ENCODE measurements at regions not wholly inside any gene's neighbourhood (a gene's known extent, or its start where the extent isn't known, plus 50 kb on each side); places are given as distances from the start of the nearest gene placed in this dataset.

DNA sequence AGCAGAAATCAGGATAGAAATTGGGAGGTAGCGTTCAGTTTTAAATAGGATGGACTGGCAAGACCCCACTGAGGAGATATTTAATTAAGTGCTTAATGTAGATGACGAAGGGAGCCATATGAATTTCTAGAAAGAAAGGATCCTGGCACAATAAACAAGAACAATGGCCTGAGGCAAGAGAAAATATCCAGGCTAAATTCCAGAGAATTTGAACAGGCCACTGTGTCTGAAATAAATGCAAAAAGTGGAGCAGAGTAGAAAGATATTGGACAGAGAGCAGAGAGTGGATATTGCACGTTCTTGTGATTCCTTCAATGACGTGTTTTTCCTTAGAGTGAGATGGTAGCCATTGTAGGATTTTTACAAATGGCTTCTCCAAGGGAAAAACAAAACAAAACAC, 1504.8 kb downstream of the C4orf33 start:
- no peaks in the 10 kb centered on the region for H3K9me3 ChIP-seq (replicated peaks; ENCODE audit: low read length)
- H3K36me3 ChIP-seq (ENCODE audit: insufficient read depth, low read length), result no peaks in the 10 kb centered on the region

DNA sequence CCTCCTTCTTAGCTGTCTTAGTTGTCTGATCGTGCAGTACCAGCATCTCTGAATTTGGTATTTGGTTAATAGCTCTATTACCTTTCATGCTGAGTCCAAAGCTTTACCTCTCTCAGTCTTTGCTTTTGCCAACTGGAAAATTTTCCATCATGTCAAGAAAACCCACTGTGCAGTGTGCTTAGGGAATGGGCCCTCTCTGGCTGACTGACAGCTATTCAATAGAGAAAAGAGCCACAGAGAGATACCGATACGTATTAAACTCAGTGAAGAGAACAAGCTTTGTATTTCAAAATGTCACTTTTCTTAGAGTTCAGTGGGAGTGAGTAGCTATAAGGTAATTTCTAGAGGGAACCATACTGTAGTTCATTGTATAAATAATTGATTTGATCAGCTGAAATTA, 1507.1 kb downstream of the C4orf33 start:
- Histone ChIP-seq H3K27me3 (ENCODE audit: control insufficient read depth, insufficient read depth, low read length) (no peaks in the 10 kb centered on the region), H3K9me3 (replicated peaks; ENCODE audit: low read length) (no peaks in the 10 kb centered on the region), H3K9ac (ENCODE audit: low read depth, low read length) (no peak overlapping the region), H3K4me1 (ENCODE audit: control insufficient read depth, insufficient read depth, low read length) (no peaks in the 10 kb centered on the region), H3K4me3 (ENCODE audit: low read length) (no peak overlapping the region), H3K36me3 (ENCODE audit: insufficient read depth, low read length) (no peaks in the 10 kb centered on the region), H3K4me2 (ENCODE audit: low read length) (no peak overlapping the region)

More for the DNA sequence above, 1504.8 kb downstream of the C4orf33 start:
- no peak overlapping the region for H3K9ac ChIP-seq (ENCODE audit: low read depth, low read length)
- no peak overlapping the region for H3K4me2 ChIP-seq (ENCODE audit: low read length)
- H3K27me3 ChIP-seq (ENCODE audit: control insufficient read depth, insufficient read depth, low read length), result no peaks in the 10 kb centered on the region
- no peaks in the 10 kb centered on the region for H3K4me1 ChIP-seq (ENCODE audit: control insufficient read depth, insufficient read depth, low read length)
- no peak overlapping the region for H3K4me3 ChIP-seq (ENCODE audit: low read length)

- Histone ChIP-seq H3K36me3 (ENCODE audit: insufficient read depth, low read length) (no peaks in the 10 kb centered on the region), H3K9me3 (replicated peaks; ENCODE audit: low read length) (no peaks in the 10 kb centered on the region), H3K4me3 (ENCODE audit: low read length) (no peak overlapping the region), H3K4me1 (ENCODE audit: control insufficient read depth, insufficient read depth, low read length) (no peaks in the 10 kb centered on the region), H3K27me3 (ENCODE audit: control insufficient read depth, insufficient read depth, low read length) (no peaks in the 10 kb centered on the region), H3K9ac (ENCODE audit: low read depth, low read length) (no peak overlapping the region), H3K4me2 (ENCODE audit: low read length) (no peak overlapping the region)
Observed at GRCh38 chr4:130608121-130608520, 1512.2 kb downstream of the C4orf33 start.

DNA sequence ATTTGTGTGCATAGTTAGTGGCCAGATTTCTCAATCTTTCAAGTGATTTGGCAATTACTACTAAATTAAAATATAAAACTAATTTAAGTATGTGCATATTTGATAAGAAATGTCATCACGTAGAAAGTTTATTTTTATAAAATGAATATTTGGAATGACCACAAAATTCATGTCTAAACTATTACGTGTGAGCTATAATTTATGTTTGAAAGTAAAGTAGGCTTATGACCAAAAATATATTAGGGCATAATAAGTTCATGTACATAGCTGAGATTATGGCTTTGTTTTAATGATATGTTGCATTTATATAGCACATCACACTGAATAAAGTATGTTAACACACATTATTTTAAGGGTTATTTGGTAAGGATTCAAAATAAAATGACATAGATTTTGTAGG, 1532.6 kb downstream of the C4orf33 start:
- H3K4me2 ChIP-seq (ENCODE audit: low read length), result no peak overlapping the region
- H3K4me1 ChIP-seq (ENCODE audit: control insufficient read depth, insufficient read depth, low read length), result no peaks in the 10 kb centered on the region
- H3K4me3 ChIP-seq (ENCODE audit: low read length), result no peak overlapping the region
- H3K9ac ChIP-seq (ENCODE audit: low read depth, low read length), result no peak overlapping the region
- H3K9me3 ChIP-seq (replicated peaks; ENCODE audit: low read length), result no peaks in the 10 kb centered on the region
- no peaks in the 10 kb centered on the region for H3K36me3 ChIP-seq (ENCODE audit: insufficient read depth, low read length)
- no peaks in the 10 kb centered on the region for H3K27me3 ChIP-seq (ENCODE audit: control insufficient read depth, insufficient read depth, low read length)

GRCh38 chr4:130632731-130633604, 1537.0 kb downstream of the C4orf33 start:
- H3K9ac ChIP-seq (ENCODE audit: low read depth, low read length), result no peak overlapping the region
- H3K4me1 ChIP-seq (ENCODE audit: control insufficient read depth, insufficient read depth, low read length), result no peaks in the 10 kb centered on the region
- no peak overlapping the region for H3K4me2 ChIP-seq (ENCODE audit: low read length)
- H3K9me3 ChIP-seq (replicated peaks; ENCODE audit: low read length), result no peaks in the 10 kb centered on the region
- no peaks in the 10 kb centered on the region for H3K36me3 ChIP-seq (ENCODE audit: insufficient read depth, low read length)
- no peaks in the 10 kb centered on the region for H3K27me3 ChIP-seq (ENCODE audit: control insufficient read depth, insufficient read depth, low read length)
- no peak overlapping the region for H3K4me3 ChIP-seq (ENCODE audit: low read length)

DNA sequence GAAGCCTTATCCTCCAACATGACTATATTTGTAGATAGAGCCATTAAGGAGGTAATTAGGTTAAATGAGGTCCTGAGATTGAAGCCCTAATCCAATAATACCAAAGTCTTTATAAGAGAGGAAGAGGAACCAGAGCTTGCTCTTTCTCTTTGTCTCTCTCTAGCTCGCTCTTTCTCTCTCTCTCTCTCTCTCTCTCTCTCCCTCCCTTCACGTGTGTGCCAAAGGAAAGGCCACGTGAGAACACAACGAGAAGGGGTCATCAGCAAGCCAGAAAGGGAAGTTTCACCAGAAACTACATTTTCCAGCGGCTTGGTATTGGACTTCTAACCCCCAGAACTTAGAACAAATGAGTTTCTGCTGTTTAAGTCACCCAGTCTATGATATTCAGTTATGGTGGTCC, 1540.5 kb downstream of the C4orf33 start:
- Histone ChIP-seq H3K4me1 (ENCODE audit: control insufficient read depth, insufficient read depth, low read length) (no peaks in the 10 kb centered on the region), H3K36me3 (ENCODE audit: insufficient read depth, low read length) (no peaks in the 10 kb centered on the region), H3K4me3 (ENCODE audit: low read length) (no peak overlapping the region), H3K4me2 (ENCODE audit: low read length) (no peak overlapping the region), H3K9me3 (replicated peaks; ENCODE audit: low read length) (no peaks in the 10 kb centered on the region), H3K27me3 (ENCODE audit: control insufficient read depth, insufficient read depth, low read length) (no peaks in the 10 kb centered on the region), H3K9ac (ENCODE audit: low read depth, low read length) (no peak overlapping the region)

DNA sequence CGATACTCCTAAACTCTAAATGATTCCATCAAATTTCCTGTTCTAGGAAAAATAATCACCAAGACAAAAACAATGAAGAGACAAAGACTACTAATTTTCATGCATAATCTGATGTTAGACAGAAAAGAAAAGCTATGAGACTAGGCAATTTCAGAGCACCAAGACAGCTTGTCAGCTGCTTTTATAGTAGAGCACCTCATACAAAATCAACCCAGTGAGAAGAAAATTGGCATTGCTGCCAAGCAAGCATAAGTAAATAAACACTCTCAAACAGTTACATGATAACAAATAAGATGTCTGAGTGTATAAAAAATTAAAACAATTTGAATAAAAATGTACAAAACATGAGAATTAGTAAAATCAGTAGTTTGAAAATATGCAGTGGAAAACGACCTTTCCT, 1544.6 kb downstream of the C4orf33 start:
- Histone ChIP-seq H3K4me3 (ENCODE audit: low read length) (no peak overlapping the region), H3K4me2 (ENCODE audit: low read length) (no peak overlapping the region), H3K27me3 (ENCODE audit: control insufficient read depth, insufficient read depth, low read length) (no peaks in the 10 kb centered on the region), H3K9me3 (replicated peaks; ENCODE audit: low read length) (no peaks in the 10 kb centered on the region), H3K4me1 (ENCODE audit: control insufficient read depth, insufficient read depth, low read length) (no peaks in the 10 kb centered on the region), H3K9ac (ENCODE audit: low read depth, low read length) (no peak overlapping the region), H3K36me3 (ENCODE audit: insufficient read depth, low read length) (no peaks in the 10 kb centered on the region)

DNA sequence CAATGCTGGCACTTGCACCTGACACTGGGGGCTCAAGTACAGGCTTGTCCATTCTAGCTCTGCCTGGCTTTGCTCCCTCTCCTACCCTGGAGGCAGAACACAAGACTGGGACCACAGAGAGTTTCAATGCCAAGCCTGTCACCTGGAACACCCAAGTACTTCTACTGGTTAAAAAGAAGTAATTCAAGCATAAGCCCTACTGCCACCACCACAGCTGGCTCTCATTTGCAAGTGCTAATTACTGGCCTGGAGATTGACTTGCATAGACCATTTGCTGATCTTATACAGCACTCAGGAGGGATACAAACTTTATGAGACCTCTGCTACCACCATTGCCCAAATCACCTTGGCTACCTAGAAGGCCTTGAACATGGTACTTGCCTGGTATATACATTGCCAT, 1550.9 kb downstream of the C4orf33 start:
- no peak overlapping the region for H3K9ac ChIP-seq (ENCODE audit: low read depth, low read length)

DNA sequence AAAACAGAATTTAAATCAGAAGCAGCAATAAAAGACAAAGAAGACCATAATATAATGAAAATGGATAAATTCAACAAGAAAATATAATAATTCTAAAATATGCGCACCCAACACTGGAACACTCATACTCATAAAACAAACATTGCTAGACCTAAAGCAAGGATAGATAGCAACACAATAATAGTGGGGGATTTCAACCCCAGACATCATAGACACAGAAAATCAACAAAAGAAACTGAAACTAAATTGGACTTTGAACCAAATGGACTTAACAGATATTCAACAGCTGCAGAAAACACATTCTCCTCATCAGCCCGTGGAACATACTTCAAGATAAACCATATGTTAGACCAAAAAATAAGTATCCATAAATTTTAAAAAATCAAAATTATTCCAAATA, 1552.6 kb downstream of the C4orf33 start:
- H3K4me1 ChIP-seq (ENCODE audit: control insufficient read depth, insufficient read depth, low read length), result no peaks in the 10 kb centered on the region
- no peaks in the 10 kb centered on the region for H3K27me3 ChIP-seq (ENCODE audit: control insufficient read depth, insufficient read depth, low read length)
- H3K9me3 ChIP-seq (replicated peaks; ENCODE audit: low read length), result no peaks in the 10 kb centered on the region
- no peak overlapping the region for H3K4me2 ChIP-seq (ENCODE audit: low read length)
- H3K9ac ChIP-seq (ENCODE audit: low read depth, low read length), result no peak overlapping the region
- no peaks in the 10 kb centered on the region for H3K36me3 ChIP-seq (ENCODE audit: insufficient read depth, low read length)
- H3K4me3 ChIP-seq (ENCODE audit: low read length), result no peak overlapping the region

More for the DNA sequence above, 1550.9 kb downstream of the C4orf33 start:
- H3K9me3 ChIP-seq (replicated peaks; ENCODE audit: low read length), result no peaks in the 10 kb centered on the region
- H3K36me3 ChIP-seq (ENCODE audit: insufficient read depth, low read length), result no peaks in the 10 kb centered on the region
- no peak overlapping the region for H3K4me3 ChIP-seq (ENCODE audit: low read length)
- H3K27me3 ChIP-seq (ENCODE audit: control insufficient read depth, insufficient read depth, low read length), result no peaks in the 10 kb centered on the region
- no peak overlapping the region for H3K4me2 ChIP-seq (ENCODE audit: low read length)
- H3K4me1 ChIP-seq (ENCODE audit: control insufficient read depth, insufficient read depth, low read length), result no peaks in the 10 kb centered on the region

GRCh38 chr4:130653842-130654241, 1557.9 kb downstream of the C4orf33 start:
- Histone ChIP-seq H3K9ac (ENCODE audit: low read depth, low read length) (no peak overlapping the region), H3K4me1 (ENCODE audit: control insufficient read depth, insufficient read depth, low read length) (no peaks in the 10 kb centered on the region), H3K4me3 (ENCODE audit: low read length) (no peak overlapping the region), H3K36me3 (ENCODE audit: insufficient read depth, low read length) (no peaks in the 10 kb centered on the region), H3K4me2 (ENCODE audit: low read length) (no peak overlapping the region), H3K9me3 (replicated peaks; ENCODE audit: low read length) (no peaks in the 10 kb centered on the region), H3K27me3 (ENCODE audit: control insufficient read depth, insufficient read depth, low read length) (no peaks in the 10 kb centered on the region)

DNA sequence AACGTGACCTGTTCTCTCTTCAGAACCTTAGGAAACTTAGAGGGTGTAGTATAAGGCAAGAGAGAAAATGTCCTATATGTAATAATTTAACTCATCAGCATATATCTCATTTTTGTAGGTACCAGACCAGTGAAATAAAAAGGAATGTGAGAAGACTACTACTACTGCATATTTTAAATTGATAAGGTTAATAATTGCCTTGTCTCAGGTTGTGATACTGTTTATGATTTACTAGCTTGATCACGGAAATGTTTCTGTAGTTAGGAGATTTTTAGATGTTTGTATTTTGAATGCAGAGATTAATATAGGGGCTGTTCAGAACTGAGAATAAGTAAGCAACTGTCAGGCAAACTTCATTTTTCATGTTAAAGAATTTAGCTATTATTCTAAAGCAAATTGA, 1563.4 kb downstream of the C4orf33 start:
- H3K9me3 ChIP-seq (replicated peaks; ENCODE audit: low read length), result no peaks in the 10 kb centered on the region
- no peaks in the 10 kb centered on the region for H3K27me3 ChIP-seq (ENCODE audit: control insufficient read depth, insufficient read depth, low read length)
- H3K4me3 ChIP-seq (ENCODE audit: low read length), result no peak overlapping the region
- H3K4me1 ChIP-seq (ENCODE audit: control insufficient read depth, insufficient read depth, low read length), result no peaks in the 10 kb centered on the region
- H3K4me2 ChIP-seq (ENCODE audit: low read length), result no peak overlapping the region
- H3K9ac ChIP-seq (ENCODE audit: low read depth, low read length), result no peak overlapping the region
- no peaks in the 10 kb centered on the region for H3K36me3 ChIP-seq (ENCODE audit: insufficient read depth, low read length)

- Histone ChIP-seq H3K4me2 (ENCODE audit: low read length) (no peak overlapping the region), H3K4me1 (ENCODE audit: control insufficient read depth, insufficient read depth, low read length) (no peaks in the 10 kb centered on the region), H3K9me3 (replicated peaks; ENCODE audit: low read length) (no peaks in the 10 kb centered on the region)
Observed at GRCh38 chr4:130668859-130669258, 1572.9 kb downstream of the C4orf33 start.

More at GRCh38 chr4:130668859-130669258, 1572.9 kb downstream of the C4orf33 start:
- Histone ChIP-seq H3K36me3 (ENCODE audit: insufficient read depth, low read length) (no peaks in the 10 kb centered on the region), H3K27me3 (ENCODE audit: control insufficient read depth, insufficient read depth, low read length) (no peaks in the 10 kb centered on the region), H3K4me3 (ENCODE audit: low read length) (no peak overlapping the region), H3K9ac (ENCODE audit: low read depth, low read length) (no peak overlapping the region)
